ENCODE measurements at regions not wholly inside any gene's neighbourhood (a gene's known extent, or its start where the extent isn't known, plus 50 kb on each side); places are given as distances from the start of the nearest gene placed in this dataset.

GRCh38 chr9:38158628-38159027 lies 89.6 kb upstream of the SHB start:
- DNase-seq (ENCODE audit: low spot score), result peak; percentile 28

DNA sequence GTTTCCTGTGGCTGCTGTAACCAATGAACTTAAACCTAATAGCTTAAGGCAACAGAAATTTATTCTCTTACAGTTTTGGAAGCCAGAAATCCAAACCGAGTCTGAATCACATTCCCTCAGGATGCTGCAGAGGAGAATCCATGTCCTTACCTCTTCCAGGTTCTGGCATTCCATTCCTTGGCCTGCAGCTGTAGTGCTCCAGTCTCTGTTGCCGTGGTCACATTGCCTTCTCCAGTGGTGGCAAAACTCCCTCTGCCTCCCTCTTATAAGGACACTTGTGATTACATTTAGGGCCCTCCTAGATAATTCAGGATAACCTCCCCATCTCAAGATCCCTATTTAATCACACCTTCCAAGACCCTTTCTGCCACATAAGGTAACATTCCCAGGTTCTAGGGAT lies 88.7 kb upstream of the SHB start:
- DNase-seq (ENCODE audit: low spot score), result no peak

- DNase-seq (ENCODE audit: low spot score), result peak; percentile 53
These were observed 85.7 kb upstream of the SHB start for GRCh38 chr9:38154501-38155421.

DNA sequence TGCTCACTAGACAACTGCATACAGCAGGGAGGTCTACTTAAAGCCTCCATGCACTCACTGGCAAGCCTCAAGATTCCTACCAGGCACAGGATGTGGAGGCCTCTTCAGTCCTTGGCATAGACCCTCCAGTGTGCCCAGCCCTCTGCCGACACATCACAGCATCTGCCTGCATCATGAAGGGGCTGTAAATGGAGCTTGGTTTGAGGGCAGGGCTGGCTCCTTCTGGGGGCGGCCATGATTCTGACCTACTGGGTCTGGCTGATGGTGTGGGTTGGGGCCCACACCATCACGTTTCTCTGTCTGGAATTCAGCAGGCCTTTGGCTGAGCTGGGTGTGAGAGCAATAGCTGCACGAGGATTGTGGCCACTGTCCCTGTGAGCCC lies 84.9 kb upstream of the SHB start:
- DNase-seq (ENCODE audit: low spot score), result peak; percentile 29

DNA sequence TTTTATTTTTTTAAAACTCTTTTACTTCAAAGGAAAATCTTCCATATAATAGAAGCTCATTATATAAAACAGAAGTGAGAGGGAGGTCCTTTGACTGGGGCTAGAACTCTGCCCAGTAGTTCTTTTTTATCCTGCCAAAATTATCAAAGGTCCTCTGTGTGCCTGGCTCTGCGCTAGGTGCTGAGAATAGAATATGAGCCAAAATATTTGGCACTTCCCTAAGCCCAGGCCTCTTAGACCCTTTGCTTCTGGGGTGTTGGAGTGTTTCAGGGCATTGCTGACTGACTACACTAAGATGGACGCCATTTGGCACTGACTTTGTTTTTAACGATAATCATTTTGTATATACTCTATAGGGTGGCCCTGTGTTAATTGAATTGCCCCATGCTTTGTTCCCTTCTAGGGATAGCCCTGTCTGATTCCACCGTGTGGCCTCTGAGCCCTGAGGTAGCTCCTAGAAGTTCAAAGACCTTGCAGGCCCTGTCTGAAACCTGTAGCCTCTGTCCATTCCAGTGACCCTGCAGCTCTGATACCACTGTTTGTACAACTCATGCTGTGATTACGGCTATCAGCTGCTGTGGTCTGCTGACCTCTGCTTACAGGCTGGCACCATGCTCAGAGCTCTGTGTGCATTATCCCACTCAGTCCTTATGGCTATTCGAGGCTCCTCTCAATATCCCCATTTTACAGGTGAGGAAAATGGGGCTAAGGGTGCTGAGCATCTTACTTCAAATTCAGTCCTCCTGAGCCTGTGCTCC lies 84.3 kb upstream of the SHB start:
- DNase-seq (ENCODE audit: low spot score), result peak; percentile 31

- no peak for DNase-seq (ENCODE audit: low spot score)
These were observed 80.6 kb upstream of the SHB start for GRCh38 chr9:38149647-38150046.

- no peak for DNase-seq (ENCODE audit: low spot score)
These were observed 77.8 kb upstream of the SHB start for GRCh38 chr9:38146844-38147243.

GRCh38 chr9:38145526-38146053 lies 76.6 kb upstream of the SHB start:
- DNase-seq (ENCODE audit: low spot score), result no peak

DNA sequence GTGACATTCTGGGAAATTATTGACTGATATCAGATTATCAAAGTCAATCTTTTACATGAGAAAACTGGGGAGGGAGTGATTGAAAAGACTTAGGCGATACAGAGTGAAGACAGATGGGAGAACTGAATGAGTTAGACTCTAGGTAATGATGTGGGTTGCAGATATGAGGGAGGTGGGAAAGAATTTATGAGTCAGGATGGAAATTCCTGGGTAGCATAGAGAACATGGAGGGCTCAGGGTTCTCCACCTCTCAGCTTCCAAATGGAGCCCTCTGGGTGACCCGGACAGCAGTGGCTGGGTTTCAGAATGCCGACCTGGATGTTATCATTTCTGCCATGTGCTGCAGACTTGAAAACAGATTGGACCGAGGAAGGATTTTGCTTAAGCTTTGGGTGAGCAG lies 75.4 kb upstream of the SHB start:
- DNase-seq (ENCODE audit: low spot score), result no peak

DNA sequence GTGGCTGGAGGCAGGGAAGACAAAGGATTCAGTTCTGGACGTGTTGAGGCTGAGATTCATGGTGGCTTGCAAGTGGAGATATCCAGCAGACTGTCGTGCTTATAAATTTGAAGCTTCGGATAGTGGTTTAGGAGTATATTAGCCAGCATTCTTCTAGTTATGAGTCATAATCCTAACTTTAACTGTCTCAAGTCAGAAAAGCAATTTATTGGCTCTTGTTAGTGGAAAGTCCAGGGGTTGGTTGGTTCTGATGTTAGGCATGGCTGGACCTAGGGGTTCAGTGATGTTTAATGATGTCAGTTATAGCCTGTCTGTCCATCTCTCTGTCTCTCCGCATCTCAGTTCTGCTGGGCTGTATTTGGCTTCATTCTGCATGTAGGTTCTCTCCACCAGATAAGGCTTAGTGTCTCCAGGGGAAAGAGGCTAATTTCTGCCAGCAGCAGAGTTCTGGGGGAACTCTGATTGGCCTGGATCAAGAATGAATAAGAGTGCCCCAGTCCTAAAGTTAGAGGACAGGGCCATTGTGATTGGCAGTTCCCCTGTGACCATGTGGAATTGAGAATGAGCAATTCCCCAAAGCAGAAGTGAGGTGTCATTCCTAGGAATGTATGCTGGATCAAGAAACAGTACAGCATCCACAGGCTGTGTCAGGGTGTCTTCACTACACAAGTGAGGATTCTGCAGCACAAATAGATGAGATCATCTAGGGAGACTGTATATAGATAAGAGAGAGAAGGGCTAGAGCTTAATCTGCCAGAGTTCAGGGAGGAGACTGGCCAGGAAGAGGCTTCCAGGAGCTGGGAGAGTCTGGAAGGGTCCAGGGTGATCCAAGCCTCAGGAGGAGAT lies 72.9 kb upstream of the SHB start:
- no peak for DNase-seq (ENCODE audit: low spot score)

- no peak for DNase-seq (ENCODE audit: low spot score)
These were observed 69.2 kb upstream of the SHB start for GRCh38 chr9:38138276-38138675.

GRCh38 chr9:38137342-38137741 lies 68.3 kb upstream of the SHB start:
- DNase-seq (ENCODE audit: low spot score), result no peak

DNA sequence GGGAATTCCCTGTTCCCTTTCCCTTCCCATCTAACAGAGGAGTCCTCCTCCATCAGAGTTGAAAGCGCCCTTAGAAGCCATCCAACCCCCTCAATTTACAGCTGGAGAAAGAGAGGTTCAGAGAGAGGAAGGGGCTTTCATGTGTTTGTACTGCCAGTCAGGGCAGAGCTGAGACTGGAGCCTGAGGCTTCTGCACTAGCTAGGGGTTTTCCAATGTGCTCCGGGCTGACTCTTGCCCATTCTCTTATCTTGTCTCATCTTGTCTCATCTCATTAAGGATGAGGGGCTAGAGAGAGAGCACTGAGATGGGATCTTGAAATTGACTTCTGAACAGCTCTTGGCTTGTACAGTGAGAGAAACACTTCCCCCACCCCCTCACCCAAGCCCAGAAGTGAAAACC lies 67.4 kb upstream of the SHB start:
- no peak for DNase-seq (ENCODE audit: low spot score)

- no peak for DNase-seq (ENCODE audit: low spot score)
These were observed 65.7 kb upstream of the SHB start for GRCh38 chr9:38134611-38135237.

GRCh38 chr9:38133595-38133994 lies 64.6 kb upstream of the SHB start:
- no peak for DNase-seq (ENCODE audit: low spot score)

DNA sequence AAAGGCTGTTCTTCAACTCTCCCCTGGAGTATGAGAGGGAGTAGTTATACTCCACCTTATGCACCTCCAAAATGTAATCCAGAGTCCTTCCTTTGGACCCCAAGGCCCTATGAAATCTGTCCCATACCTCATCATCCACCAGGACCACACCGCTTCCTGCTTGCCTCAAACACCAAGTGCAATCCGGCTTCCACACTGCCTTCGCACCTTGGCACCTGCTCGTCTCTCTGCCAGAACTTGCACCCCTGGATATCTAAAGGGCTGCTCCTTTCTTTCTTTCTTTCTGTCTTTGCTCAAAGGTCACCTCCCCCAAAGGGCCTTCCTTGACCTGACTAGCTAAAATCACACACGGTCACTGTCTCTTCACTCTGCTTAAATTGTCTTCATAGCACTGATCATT lies 63.9 kb upstream of the SHB start:
- no peak for DNase-seq (ENCODE audit: low spot score)

GRCh38 chr9:38131729-38132128 lies 62.7 kb upstream of the SHB start:
- no peak for DNase-seq (ENCODE audit: low spot score)

DNA sequence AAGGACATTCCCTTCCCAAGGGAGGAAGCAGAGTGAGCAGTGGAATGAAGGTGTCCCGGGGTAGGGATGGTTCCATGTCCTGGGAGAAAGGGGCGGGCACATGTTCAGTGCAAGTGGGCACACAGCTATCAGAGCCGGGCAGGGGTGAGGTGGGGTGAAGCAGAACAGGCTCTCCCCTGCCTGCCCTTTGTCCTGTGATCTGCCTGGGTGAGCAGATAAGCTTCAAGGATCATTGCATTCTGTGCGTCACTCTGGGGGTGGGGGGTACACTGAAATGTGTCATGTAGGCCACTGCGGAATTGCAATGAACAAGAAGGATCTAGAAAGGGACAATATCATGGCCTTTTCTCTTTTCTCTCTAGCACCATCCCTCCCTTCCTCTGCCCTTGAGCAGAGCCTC lies 61.7 kb upstream of the SHB start:
- DNase-seq (ENCODE audit: low spot score), result no peak

- no peak for DNase-seq (ENCODE audit: low spot score)
These were observed 60.3 kb upstream of the SHB start for GRCh38 chr9:38129366-38129765.

DNA sequence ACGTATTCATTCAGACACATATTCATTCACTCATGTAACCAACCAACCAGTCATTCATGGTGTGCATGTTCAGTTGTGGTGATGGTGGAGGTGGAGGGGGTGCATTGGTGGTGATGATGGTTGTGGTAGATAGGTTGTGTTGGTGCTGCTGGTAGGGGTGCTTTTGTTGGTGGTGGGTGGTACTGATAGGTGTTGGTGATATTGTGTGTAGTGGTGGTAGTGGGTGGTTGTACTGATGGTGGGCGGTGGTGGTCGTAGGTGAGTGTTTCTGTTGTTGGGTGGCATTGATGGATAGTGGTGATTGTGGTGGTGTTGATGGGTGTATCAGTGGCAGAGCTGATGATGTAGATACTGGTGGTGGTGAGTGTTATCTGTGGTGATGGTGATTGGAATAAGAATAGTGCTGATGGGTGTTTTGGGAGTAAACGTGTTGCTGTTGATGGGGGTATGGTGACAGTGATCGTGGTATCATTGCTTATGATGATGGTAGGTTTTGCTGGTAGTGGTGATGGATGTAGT lies 59.8 kb upstream of the SHB start:
- no peak for DNase-seq (ENCODE audit: low spot score)

DNA sequence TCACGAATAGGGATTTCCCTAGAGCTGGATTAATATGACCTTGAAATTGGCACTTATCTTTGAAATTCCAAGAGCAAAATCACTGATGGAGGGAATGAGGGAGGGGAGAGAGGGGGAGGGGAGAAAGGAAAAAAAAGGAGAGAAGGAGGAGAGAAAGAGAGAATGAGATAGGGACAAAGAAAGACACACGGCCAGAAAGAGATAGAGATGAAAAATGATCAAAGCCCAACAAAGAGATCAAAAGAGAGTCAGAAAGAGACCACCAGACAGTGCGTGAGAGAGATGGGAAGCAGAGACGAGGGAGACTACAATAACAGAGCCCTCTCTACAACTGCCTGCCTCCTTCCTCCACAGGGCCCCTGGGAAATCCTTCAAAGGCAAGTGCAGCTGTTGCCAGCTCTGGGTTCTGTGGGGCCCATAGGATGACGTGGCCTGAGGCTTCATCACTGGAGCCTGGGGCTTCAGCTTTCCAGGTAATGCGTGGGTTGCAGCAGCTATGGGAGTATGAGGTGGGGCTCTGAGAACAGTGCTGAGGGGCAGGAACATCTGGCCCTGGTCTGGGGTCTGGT lies 58.3 kb upstream of the SHB start:
- DNase-seq (ENCODE audit: low spot score), result no peak

Data from ecto neural progenitor cell (in vitro differentiated cells).